ENCODE measurements at regions not wholly inside any gene's neighbourhood (a gene's known extent, or its start where the extent isn't known, plus 50 kb on each side); places are given as distances from the start of the nearest gene placed in this dataset.

- 80% methylated on average over 10 of the region's 12 CpGs for WGBS
Observed at GRCh38 chr1:60540141-60540540, 466.6 kb upstream of the C1orf87 start.

GRCh38 chr1:60535713-60536112 lies 462.1 kb upstream of the C1orf87 start:
- Histone ChIP-seq H3K27me3 (ENCODE audit: control insufficient read depth in 1 of 2, insufficient read depth in 1 of 2, low read length in 2 of 2) (no peaks in the 10 kb centered on the region), H2AFZ (ENCODE audit: low read depth, low read length) (no peak overlapping the region), H2BK5ac (ENCODE audit: low read depth, low read length, poor library complexity, severe bottlenecking) (no peak overlapping the region), H3K4me3 (ENCODE audit: insufficient read depth in 1 of 2, low read depth in 1 of 2, low read length in 2 of 2) (no peak overlapping the region), H3K27ac (ENCODE audit: low read length, poor library complexity, severe bottlenecking) (no peak overlapping the region), H3K4me1 (ENCODE audit: control insufficient read depth, insufficient read depth, low read depth, low read length) (no peaks in the 10 kb centered on the region), H3K36me3 (ENCODE audit: control insufficient read depth in 1 of 2, insufficient read depth in 2 of 2, low read depth in 1 of 2, low read length in 2 of 2) (no peaks in the 10 kb centered on the region), H3K4ac (ENCODE audit: low read depth in 1 of 2, low read length in 2 of 2) (no peak overlapping the region), H3K79me1 (replicated peaks; ENCODE audit: low read length, poor library complexity, severe bottlenecking) (no peaks in the 10 kb centered on the region), H3K23ac (ENCODE audit: low read length in 2 of 2) (no peak overlapping the region), H4K8ac (ENCODE audit: low read length) (no peak overlapping the region), H3K14ac (ENCODE audit: low read length in 2 of 2) (no peak overlapping the region), H3K9ac (ENCODE audit: low read length) (no peak overlapping the region), H3K4me2 (ENCODE audit: low read length, poor library complexity, severe bottlenecking) (no peak overlapping the region), H4K91ac (ENCODE audit: low read length) (no peak overlapping the region), H2AK5ac (ENCODE audit: low read length, severe bottlenecking) (no peak overlapping the region), H2BK120ac (ENCODE audit: low read depth, low read length) (no peak overlapping the region), H3K18ac (ENCODE audit: low read depth in 1 of 2, low read length in 2 of 2) (no peak overlapping the region), H2BK12ac (ENCODE audit: low read length in 2 of 2) (no peak overlapping the region), H3K9me3 (ENCODE audit: control insufficient read depth, low read length) (peaks cover 5% of the 10 kb centered on the region), H2BK15ac (ENCODE audit: low read depth, poor library complexity, severe bottlenecking) (no peak overlapping the region)
- DNase-seq = no peak
- 86% methylated on average over 2 of the region's 2 CpGs for WGBS

More at GRCh38 chr1:60540141-60540540, 466.6 kb upstream of the C1orf87 start:
- H3K36me3 ChIP-seq (ENCODE audit: control insufficient read depth in 1 of 2, insufficient read depth in 2 of 2, low read depth in 1 of 2, low read length in 2 of 2) = no peaks in the 10 kb centered on the region
- H3K27me3 ChIP-seq (ENCODE audit: control insufficient read depth in 1 of 2, insufficient read depth in 1 of 2, low read length in 2 of 2) = no peaks in the 10 kb centered on the region
- no peak overlapping the region for H3K4ac ChIP-seq (ENCODE audit: low read depth in 1 of 2, low read length in 2 of 2)
- no peaks in the 10 kb centered on the region for H3K4me1 ChIP-seq (ENCODE audit: control insufficient read depth, insufficient read depth, low read depth, low read length)
- no peak overlapping the region for H3K14ac ChIP-seq (ENCODE audit: low read length in 2 of 2)
- H4K91ac ChIP-seq (ENCODE audit: low read length) = no peak overlapping the region
- no peak overlapping the region for H3K4me3 ChIP-seq (ENCODE audit: insufficient read depth in 1 of 2, low read depth in 1 of 2, low read length in 2 of 2)
- peaks cover 5% of the 10 kb centered on the region for H3K9me3 ChIP-seq (ENCODE audit: control insufficient read depth, low read length)
- no peak overlapping the region for H2BK12ac ChIP-seq (ENCODE audit: low read length in 2 of 2)
- H4K8ac ChIP-seq (ENCODE audit: low read length) = no peak overlapping the region
- no peak overlapping the region for H2BK15ac ChIP-seq (ENCODE audit: low read depth, poor library complexity, severe bottlenecking)
- H3K27ac ChIP-seq (ENCODE audit: low read length, poor library complexity, severe bottlenecking) = no peak overlapping the region
- H3K23ac ChIP-seq (ENCODE audit: low read length in 2 of 2) = no peak overlapping the region
- H3K18ac ChIP-seq (ENCODE audit: low read depth in 1 of 2, low read length in 2 of 2) = no peak overlapping the region
- no peak overlapping the region for H2AK5ac ChIP-seq (ENCODE audit: low read length, severe bottlenecking)
- no peak for DNase-seq
- H2AFZ ChIP-seq (ENCODE audit: low read depth, low read length) = no peak overlapping the region
- no peaks in the 10 kb centered on the region for H3K79me1 ChIP-seq (replicated peaks; ENCODE audit: low read length, poor library complexity, severe bottlenecking)
- H3K9ac ChIP-seq (ENCODE audit: low read length) = no peak overlapping the region
- H2BK120ac ChIP-seq (ENCODE audit: low read depth, low read length) = no peak overlapping the region
- H2BK5ac ChIP-seq (ENCODE audit: low read depth, low read length, poor library complexity, severe bottlenecking) = no peak overlapping the region
- H3K4me2 ChIP-seq (ENCODE audit: low read length, poor library complexity, severe bottlenecking) = no peak overlapping the region

- Histone ChIP-seq H2AK5ac (ENCODE audit: low read length, severe bottlenecking) (no peak overlapping the region), H4K91ac (ENCODE audit: low read length) (no peak overlapping the region), H3K79me1 (replicated peaks; ENCODE audit: low read length, poor library complexity, severe bottlenecking) (no peaks in the 10 kb centered on the region), H3K4me2 (ENCODE audit: low read length, poor library complexity, severe bottlenecking) (no peak overlapping the region), H3K4ac (ENCODE audit: low read depth in 1 of 2, low read length in 2 of 2) (no peak overlapping the region), H2BK15ac (ENCODE audit: low read depth, poor library complexity, severe bottlenecking) (no peak overlapping the region), H2AFZ (ENCODE audit: low read depth, low read length) (no peak overlapping the region), H3K9ac (ENCODE audit: low read length) (no peak overlapping the region), H3K27me3 (ENCODE audit: control insufficient read depth in 1 of 2, insufficient read depth in 1 of 2, low read length in 2 of 2) (no peaks in the 10 kb centered on the region), H2BK12ac (ENCODE audit: low read length in 2 of 2) (no peak overlapping the region), H4K8ac (ENCODE audit: low read length) (no peak overlapping the region), H2BK5ac (ENCODE audit: low read depth, low read length, poor library complexity, severe bottlenecking) (no peak overlapping the region), H3K9me3 (ENCODE audit: control insufficient read depth, low read length) (no peaks in the 10 kb centered on the region), H3K14ac (ENCODE audit: low read length in 2 of 2) (no peak overlapping the region), H2BK120ac (ENCODE audit: low read depth, low read length) (no peak overlapping the region), H3K4me1 (ENCODE audit: control insufficient read depth, insufficient read depth, low read depth, low read length) (no peaks in the 10 kb centered on the region), H3K36me3 (ENCODE audit: control insufficient read depth in 1 of 2, insufficient read depth in 2 of 2, low read depth in 1 of 2, low read length in 2 of 2) (no peaks in the 10 kb centered on the region), H3K23ac (ENCODE audit: low read length in 2 of 2) (no peak overlapping the region), H3K18ac (ENCODE audit: low read depth in 1 of 2, low read length in 2 of 2) (no peak overlapping the region), H3K27ac (ENCODE audit: low read length, poor library complexity, severe bottlenecking) (no peak overlapping the region), H3K4me3 (ENCODE audit: insufficient read depth in 1 of 2, low read depth in 1 of 2, low read length in 2 of 2) (no peak overlapping the region)
- no peak for DNase-seq
Observed at GRCh38 chr1:60527567-60527966, 454.0 kb upstream of the C1orf87 start.

- H3K9me3 ChIP-seq (ENCODE audit: control insufficient read depth, low read length) = no peaks in the 10 kb centered on the region
- 48% methylated on average over 2 of the region's 3 CpGs for WGBS
Observed at GRCh38 chr1:60516996-60517395, 443.4 kb upstream of the C1orf87 start.

More at GRCh38 chr1:60516996-60517395, 443.4 kb upstream of the C1orf87 start:
- no peak overlapping the region for H3K18ac ChIP-seq (ENCODE audit: low read depth in 1 of 2, low read length in 2 of 2)
- H2BK120ac ChIP-seq (ENCODE audit: low read depth, low read length) = no peak overlapping the region
- no peak overlapping the region for H3K14ac ChIP-seq (ENCODE audit: low read length in 2 of 2)
- H3K4me3 ChIP-seq (ENCODE audit: insufficient read depth in 1 of 2, low read depth in 1 of 2, low read length in 2 of 2) = no peak overlapping the region
- no peaks in the 10 kb centered on the region for H3K27me3 ChIP-seq (ENCODE audit: control insufficient read depth in 1 of 2, insufficient read depth in 1 of 2, low read length in 2 of 2)
- no peak overlapping the region for H4K8ac ChIP-seq (ENCODE audit: low read length)
- H2BK15ac ChIP-seq (ENCODE audit: low read depth, poor library complexity, severe bottlenecking) = no peak overlapping the region
- no peaks in the 10 kb centered on the region for H3K36me3 ChIP-seq (ENCODE audit: control insufficient read depth in 1 of 2, insufficient read depth in 2 of 2, low read depth in 1 of 2, low read length in 2 of 2)
- DNase-seq = no peak
- H3K9ac ChIP-seq (ENCODE audit: low read length) = no peak overlapping the region
- H3K4ac ChIP-seq (ENCODE audit: low read depth in 1 of 2, low read length in 2 of 2) = no peak overlapping the region
- H2BK12ac ChIP-seq (ENCODE audit: low read length in 2 of 2) = no peak overlapping the region
- no peaks in the 10 kb centered on the region for H3K4me1 ChIP-seq (ENCODE audit: control insufficient read depth, insufficient read depth, low read depth, low read length)
- no peak overlapping the region for H2AFZ ChIP-seq (ENCODE audit: low read depth, low read length)
- H2AK5ac ChIP-seq (ENCODE audit: low read length, severe bottlenecking) = no peak overlapping the region
- H4K91ac ChIP-seq (ENCODE audit: low read length) = no peak overlapping the region
- no peak overlapping the region for H3K23ac ChIP-seq (ENCODE audit: low read length in 2 of 2)
- H3K4me2 ChIP-seq (ENCODE audit: low read length, poor library complexity, severe bottlenecking) = no peak overlapping the region
- H2BK5ac ChIP-seq (ENCODE audit: low read depth, low read length, poor library complexity, severe bottlenecking) = no peak overlapping the region
- no peak overlapping the region for H3K27ac ChIP-seq (ENCODE audit: low read length, poor library complexity, severe bottlenecking)
- no peaks in the 10 kb centered on the region for H3K79me1 ChIP-seq (replicated peaks; ENCODE audit: low read length, poor library complexity, severe bottlenecking)
